ENCODE measurements at regions not wholly inside any gene's neighbourhood (a gene's known extent, or its start where the extent isn't known, plus 50 kb on each side); places are given as distances from the start of the nearest gene placed in this dataset.

- BruUV-seq (replicated peaks), result no TSS peak
- Histone ChIP-seq H3K18ac (ENCODE audit: low read depth, low read length) (no peak overlapping the region), H3K36me3 (ENCODE audit: control insufficient read depth, insufficient read depth, low read length) (no peaks in the 10 kb centered on the region), H2BK120ac (ENCODE audit: low read depth, low read length) (no peak overlapping the region), H3K23ac (ENCODE audit: low read depth, low read length) (no peak overlapping the region), H3K27me3 (ENCODE audit: control insufficient read depth, insufficient read depth, low read length) (no peaks in the 10 kb centered on the region), H4K5ac (ENCODE audit: low read depth, low read length) (no peak overlapping the region), H2AFZ (replicated peaks; ENCODE audit: low read length, poor library complexity) (no peak overlapping the region), H3K14ac (replicated peaks; ENCODE audit: low read depth, low read length) (no peak overlapping the region), H3K56ac (ENCODE audit: extremely low read depth, insufficient read depth, low read length) (no peak overlapping the region), H3K9me3 (ENCODE audit: control insufficient read depth, insufficient read depth, low read length) (0 out of 2 replicates have a peak, but pooled peaks cover 2% of the 10 kb centered on the region), H2BK5ac (ENCODE audit: low read depth, low read length, poor library complexity, severe bottlenecking) (no peak overlapping the region), H2BK15ac (ENCODE audit: low read depth, low read length) (no peak overlapping the region), H4K91ac (ENCODE audit: insufficient read depth, low read depth, low read length) (no peak overlapping the region), H3K27ac (ENCODE audit: insufficient read depth, low read length) (no peak overlapping the region), H3K4ac (ENCODE audit: low read depth, low read length) (no peak overlapping the region), H3K79me1 (ENCODE audit: low read depth in 1 of 2, low read length in 2 of 2) (no peaks in the 10 kb centered on the region), H2BK20ac (ENCODE audit: low read depth, low read length) (no peak overlapping the region), H3K4me1 (ENCODE audit: control insufficient read depth, insufficient read depth, low read length) (no peaks in the 10 kb centered on the region), H4K20me1 (ENCODE audit: insufficient read depth, low read length) (no peaks in the 10 kb centered on the region), H2AK9ac (replicated peaks; ENCODE audit: low read depth, low read length, poor library complexity) (no peak overlapping the region), H3K4me2 (ENCODE audit: low read depth, low read length) (no peak overlapping the region), H3K9ac (ENCODE audit: low read depth, low read length) (no peak overlapping the region), H3K9me1 (ENCODE audit: insufficient read depth, low read length) (no peaks in the 10 kb centered on the region), H3K4me3 (ENCODE audit: insufficient read depth, low read depth, low read length) (no peak overlapping the region), H2AK5ac (ENCODE audit: low read depth, low read length) (no peak overlapping the region), H4K8ac (ENCODE audit: low read depth in 2 of 2, low read length in 2 of 2) (no peak overlapping the region)
- DNase-seq, result no peak
- dilution Hi-C loops (cut with HindIII; ENCODE audit: low sequenced_read_pairs, unreplicated experiment), result no loop called here
- CTCF ChIA-PET, result interaction anchor here (0.5 kb wide), 1 partner anchor 182 kb away, joined by 4 read pairs; no protein-coding TSS in a partner anchor
- POLR2A ChIA-PET (ENCODE audit: unreplicated experiment), result no interaction called here
- no CpG with 5 or more reads among the region's 4 CpGs for WGBS, 2 experiments (ENCODE audit: extremely low coverage in 2 of 2, insufficient read length in 1 of 2)
- intact Hi-C loops (cut with micrococcal nuclease), result no loop called here
- in situ Hi-C loops (cut with MboI; ENCODE audit: low sequenced_read_pairs), result no loop called here
- no peak for ATAC-seq (ENCODE audit: low read depth)
- TF ChIP-seq FOS (IDR thresholded peaks at IDR 0.05; ENCODE audit: low read depth, low read length), result no peak
- TF ChIP-seq POLR2A (IDR thresholded peaks at IDR 0.05; ENCODE audit: low read depth, low read length), result no peak
- no peak for TF ChIP-seq SMC3 (IDR thresholded peaks at IDR 0.05; ENCODE audit: low read depth, low read length)
- no peak for TF ChIP-seq USF2 (IDR thresholded peaks at IDR 0.05; ENCODE audit: low read depth, low read length)
Observed at GRCh38 chr5:18959535-18959934, 1028.5 kb downstream of the CDH18 start.

All from IMR-90 (cell line).